ENCODE measurements at regions not wholly inside any gene's neighbourhood (a gene's known extent, or its start where the extent isn't known, plus 50 kb on each side); places are given as distances from the start of the nearest gene placed in this dataset.

GRCh38 chr13:90177512-90177911 is 1170.0 kb upstream of the MIR17HG start:
- CTCF ChIA-PET (ENCODE audit: low intra/inter-chr PET ratio) = no interaction called here
- Histone ChIP-seq H3K79me2 (ENCODE audit: control insufficient read depth, insufficient read depth, low read length) (no peaks in the 10 kb centered on the region), H2AFZ (ENCODE audit: low read depth, low read length) (no peak overlapping the region), H3K4me2 (ENCODE audit: insufficient read depth, low read length) (no peak overlapping the region), H3K27me3 (ENCODE audit: control insufficient read depth in 2 of 2, insufficient read depth in 2 of 2, low read length in 2 of 2) (no peaks in the 10 kb centered on the region), H3K4me1 (replicated peaks in 1 of 2; ENCODE audit: control insufficient read depth in 2 of 2, insufficient read depth in 2 of 2, low read length in 2 of 2) (no peaks in the 10 kb centered on the region), H3K9me3 (replicated peaks; ENCODE audit: control insufficient read depth, insufficient read depth, low read depth, low read length) (no peaks in the 10 kb centered on the region; the same call in 1 of the 2 replicates), H4K20me1 (replicated peaks; ENCODE audit: control insufficient read depth, insufficient read depth, low read length) (no peaks in the 10 kb centered on the region), H3K9ac (ENCODE audit: insufficient read depth in 1 of 2, low read depth in 2 of 2, low read length in 2 of 2) (no peak overlapping the region), H3K36me3 (ENCODE audit: control insufficient read depth, insufficient read depth, low read length) (no peaks in the 10 kb centered on the region), H3K4me3 (no peak overlapping the region), H3K9me1 (ENCODE audit: control insufficient read depth, insufficient read depth, low read length) (no peaks in the 10 kb centered on the region), H3K27ac (ENCODE audit: extremely low read depth, low read depth, low read length) (no peak overlapping the region)
- intact Hi-C loops (cut with micrococcal nuclease) = no loop called here
- WGBS (ENCODE audit: insufficient coverage, low coverage, missing lambda C conversion rate) = 2% methylated on average over 1 of the region's 1 CpG
- POLR2A ChIA-PET = no interaction called here
- DNase-seq (ENCODE audit: extremely low read depth in 1 of 4, low spot score in 3 of 4) (no peak), FAIRE-seq (no peak), ATAC-seq (no peak)
- BruUV-seq (replicated peaks) = no TSS peak
- 0 out of 2 replicates have a peak, but pooled peaks have one; percentile 2 for TF ChIP-seq ZKSCAN3 (CRISPR knock-in tag; IDR thresholded peaks at IDR 0.05)
- TF ChIP-seq PRPF4 (IDR thresholded peaks at IDR 0.05; ENCODE audit: insufficient read depth, low read depth, low read length, poor library complexity, severe bottlenecking) = no peak
- no peak for TF ChIP-seq MITF (IDR thresholded peaks at IDR 0.05)
- peak; percentile 6; the same call in 1 of the 2 replicates for TF ChIP-seq TFAM (CRISPR knock-in tag; conservative IDR thresholded peaks at IDR 0.05)
- no peak for TF ChIP-seq MYBL2 (IDR thresholded peaks at IDR 0.05; ENCODE audit: low read depth)
- TF ChIP-seq MYBL2 (CRISPR knock-in tag; IDR thresholded peaks at IDR 0.05; ENCODE audit: borderline replicate concordance) = no peak
- peak; percentile 68 for TF ChIP-seq RFX1 (IDR thresholded peaks at IDR 0.05)
- TF ChIP-seq MCM2 (IDR thresholded peaks at IDR 0.05; ENCODE audit: low read depth) = no peak
- no peak for TF ChIP-seq NCOR1 (IDR thresholded peaks at IDR 0.05)
- TF ChIP-seq KLF6 (CRISPR knock-in tag; IDR thresholded peaks at IDR 0.05; ENCODE audit: borderline replicate concordance) = no peak
- TF ChIP-seq ARNT (IDR thresholded peaks at IDR 0.05) = no peak
- in situ Hi-C loops (cut with MboI) = no loop called here

All from K562 (cell line).